HG02798 (cell line): ENCODE measurements at regions not wholly inside any gene's neighbourhood (a gene's known extent, or its start where the extent isn't known, plus 50 kb on each side); places are given as distances from the start of the nearest gene placed in this dataset.
A peak's percentile ranks its signal among the peaks of the same experiment; 100 is the strongest.

ENCODE experiments used
- ATAC-seq: cut with Tn5 transposase; IDR thresholded peaks from one replicate; pipeline ENCODE4 v1.9.1; 2021; ENCODE audit warnings: mild to moderate bottlenecking; ENCODE audit not compliant: unreplicated experiment, poor library complexity

DNA sequence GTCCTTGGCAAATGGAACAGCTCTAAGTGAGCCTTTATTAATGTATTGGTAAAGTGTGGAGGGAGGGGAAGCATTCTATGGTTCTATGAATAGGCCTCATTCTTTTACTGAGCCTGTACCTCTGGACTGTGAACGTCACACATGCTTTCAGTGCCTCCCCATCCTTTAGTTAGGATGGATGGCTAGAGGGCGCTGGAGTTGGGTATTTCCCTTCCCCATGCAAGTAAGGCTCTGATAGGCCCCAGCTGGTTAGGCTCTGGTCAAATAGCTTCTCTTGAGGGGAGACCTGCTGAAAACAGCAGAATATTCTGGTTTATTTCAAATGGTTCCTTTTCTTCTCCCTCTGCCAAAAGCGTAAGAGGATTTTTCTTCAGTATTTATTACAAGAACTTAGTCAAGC is 860.9 kb upstream of the MDGA2 start:
- ATAC-seq, result no peak

DNA sequence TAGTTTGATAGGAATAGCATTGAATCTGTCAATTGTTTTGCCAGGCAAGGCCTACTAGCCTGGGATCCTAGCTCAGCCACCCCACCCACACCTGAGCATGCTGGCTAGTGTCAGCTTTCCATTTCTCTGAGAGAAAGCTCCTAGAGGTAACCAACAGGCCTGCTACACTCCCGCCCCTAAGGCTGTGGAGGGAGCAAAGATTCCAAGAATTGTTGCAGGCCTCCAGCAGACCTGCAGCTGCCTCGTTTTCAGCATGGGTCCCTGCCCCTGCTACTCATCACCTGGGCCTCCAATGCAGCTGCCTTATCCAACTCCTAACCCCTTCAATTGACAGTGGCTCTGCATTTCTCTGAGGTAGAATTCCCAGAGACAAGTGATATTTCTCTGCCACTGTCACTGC is 852.4 kb upstream of the MDGA2 start:
- ATAC-seq, result no peak

DNA sequence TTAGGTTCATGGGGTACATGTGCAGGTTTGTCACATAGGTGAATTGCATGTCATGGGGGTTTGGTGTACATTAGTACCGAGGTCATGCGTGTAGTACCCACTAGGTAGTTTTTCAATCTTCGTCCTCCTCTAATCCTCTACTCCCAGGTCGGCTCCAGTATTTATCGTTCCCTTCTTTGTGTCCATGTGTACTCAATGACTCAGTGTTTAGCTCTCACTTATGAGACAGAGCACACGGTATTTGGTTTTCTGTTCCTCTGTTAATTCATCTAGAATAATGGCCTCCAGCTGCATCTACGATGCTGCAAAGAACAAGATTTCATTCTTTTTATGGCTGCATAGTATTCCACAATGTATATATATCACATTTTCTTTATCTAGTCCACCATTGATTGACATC is 850.9 kb upstream of the MDGA2 start:
- ATAC-seq, result no peak

DNA sequence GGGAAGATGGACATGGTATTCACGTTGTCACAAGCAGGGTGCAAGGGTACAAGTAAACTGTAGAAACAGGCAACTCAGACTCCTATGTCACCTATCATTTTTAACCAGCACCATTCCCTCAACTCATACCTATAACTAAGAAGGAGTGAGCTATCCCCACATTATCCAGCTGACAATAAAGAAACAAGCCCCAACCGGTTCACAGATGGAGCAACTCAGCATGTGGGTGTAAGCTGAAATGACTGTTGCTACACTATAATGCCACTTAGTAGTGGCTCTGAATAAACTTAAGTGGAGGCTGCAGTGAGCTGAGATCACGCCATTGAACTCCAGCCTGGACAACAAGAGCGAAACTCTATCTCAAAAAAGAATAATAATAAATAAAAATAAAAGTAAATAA is 829.5 kb upstream of the MDGA2 start:
- ATAC-seq, result no peak

DNA sequence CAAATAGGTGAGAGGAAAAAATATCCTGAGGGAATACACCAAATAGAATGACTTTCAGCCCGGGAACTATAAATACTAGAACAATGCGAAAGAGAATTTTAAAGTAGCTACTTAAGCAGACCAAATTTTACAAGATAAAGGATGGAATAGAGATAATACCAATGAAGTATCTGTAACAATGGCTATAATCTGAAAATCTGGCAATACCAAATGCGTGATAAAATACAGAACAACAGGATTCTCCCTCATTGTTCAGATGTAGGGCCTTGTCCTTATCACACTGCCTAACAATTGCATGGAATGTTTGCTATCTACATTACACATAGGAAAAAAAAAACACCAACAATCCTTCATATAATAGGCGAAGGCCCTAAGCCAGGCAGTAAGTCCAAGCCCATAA is 815.4 kb upstream of the MDGA2 start:
- no peak for ATAC-seq

DNA sequence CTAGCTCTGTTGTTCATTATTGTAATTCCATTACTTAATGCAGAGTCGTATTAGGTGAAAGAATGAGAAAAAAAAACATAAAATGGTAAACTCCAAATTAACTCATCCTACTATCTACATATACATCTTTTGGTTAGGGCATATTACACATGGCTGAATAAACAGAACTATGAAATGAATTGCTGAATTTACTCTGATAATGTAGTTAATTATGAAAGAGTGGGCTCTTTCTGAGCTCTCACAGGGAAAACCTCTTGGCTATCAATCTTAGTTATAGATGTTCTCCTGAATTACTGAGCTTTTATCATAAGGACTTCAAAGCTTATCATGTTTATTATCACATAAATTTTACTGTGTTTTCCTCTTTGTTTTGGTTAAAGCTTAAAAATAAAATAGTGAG is 798.5 kb upstream of the MDGA2 start:
- no peak for ATAC-seq

DNA sequence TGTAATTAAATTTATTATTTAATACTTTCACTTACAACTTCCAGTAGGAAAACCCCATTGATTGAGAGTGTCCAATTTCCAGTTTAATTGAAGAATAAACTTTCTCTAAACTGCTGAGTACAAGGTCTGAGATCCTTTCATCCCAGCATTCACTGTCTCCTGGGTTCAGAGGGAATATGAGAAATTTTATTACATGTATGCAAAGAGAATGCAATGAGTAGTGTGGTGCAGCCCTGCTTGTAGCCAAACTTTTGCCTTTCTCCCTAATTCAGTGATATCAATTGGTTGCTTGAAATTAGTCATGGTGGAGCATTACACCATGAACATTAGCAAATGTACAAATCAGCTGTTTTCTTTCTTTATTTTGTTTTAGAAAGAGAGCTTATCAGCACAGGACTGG is 780.6 kb upstream of the MDGA2 start:
- no peak for ATAC-seq

DNA sequence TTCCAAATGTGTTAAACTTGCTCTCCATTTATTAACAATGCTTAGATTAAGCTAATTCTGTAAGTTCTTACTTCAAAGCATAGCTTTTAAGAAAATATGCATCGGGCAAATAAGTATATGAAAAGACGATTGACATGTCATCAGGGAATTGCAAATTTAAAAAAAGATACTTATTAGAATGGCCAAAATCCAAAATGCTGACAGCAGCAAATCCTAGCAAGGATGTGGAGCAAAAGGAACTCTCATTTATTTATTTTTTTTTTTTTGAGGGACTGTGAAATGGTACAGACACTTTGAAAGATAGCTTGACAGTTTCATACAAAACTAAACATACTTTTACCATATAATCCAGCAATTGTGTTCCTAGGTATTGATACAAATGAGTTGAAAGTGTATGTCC is 779.5 kb upstream of the MDGA2 start:
- no peak for ATAC-seq

DNA sequence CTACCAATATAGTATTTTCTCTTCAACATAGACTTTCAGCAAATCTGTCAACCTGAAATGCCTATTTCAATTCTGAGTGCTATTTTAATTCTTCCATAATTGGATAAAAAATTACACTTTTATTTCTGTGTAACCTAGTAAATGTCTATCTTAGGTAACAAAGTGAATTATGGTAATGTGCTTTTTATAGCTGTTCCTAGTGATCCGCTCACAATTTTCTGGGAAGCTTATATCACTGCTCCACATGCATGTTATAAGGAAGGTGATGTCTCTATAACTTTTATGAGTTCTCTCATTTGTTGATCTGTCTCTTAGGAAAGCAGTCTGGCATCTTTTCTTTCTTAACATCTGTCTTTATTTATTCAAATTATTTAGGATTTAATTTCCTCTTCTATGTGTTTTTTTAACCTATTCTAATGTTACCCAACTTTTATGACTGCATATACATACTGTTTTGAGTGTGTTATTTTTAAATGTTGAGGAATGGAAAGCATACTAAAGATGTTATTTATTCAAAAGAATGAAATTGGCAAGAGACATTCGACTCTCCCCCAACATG is 777.1 kb upstream of the MDGA2 start:
- ATAC-seq, result no peak

DNA sequence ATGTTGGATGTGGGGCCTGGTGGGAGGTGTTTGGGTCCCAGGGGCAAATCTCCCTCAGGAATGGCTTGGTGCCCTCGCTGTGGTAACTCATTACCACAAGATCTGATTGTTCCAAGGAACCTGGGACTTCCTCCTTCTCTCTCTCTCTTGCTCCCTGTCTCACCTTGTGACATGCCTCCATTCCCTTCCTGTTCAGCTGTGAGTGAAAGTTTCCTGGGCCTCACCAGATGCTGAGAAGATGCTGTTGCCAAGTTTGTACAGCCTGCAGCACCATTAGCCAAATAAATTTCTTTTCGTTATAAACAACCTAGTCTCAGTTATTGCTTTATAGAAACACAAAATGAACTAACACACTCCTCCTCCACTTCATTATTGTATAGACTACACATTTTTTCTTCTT is 759.8 kb upstream of the MDGA2 start:
- no peak for ATAC-seq

DNA sequence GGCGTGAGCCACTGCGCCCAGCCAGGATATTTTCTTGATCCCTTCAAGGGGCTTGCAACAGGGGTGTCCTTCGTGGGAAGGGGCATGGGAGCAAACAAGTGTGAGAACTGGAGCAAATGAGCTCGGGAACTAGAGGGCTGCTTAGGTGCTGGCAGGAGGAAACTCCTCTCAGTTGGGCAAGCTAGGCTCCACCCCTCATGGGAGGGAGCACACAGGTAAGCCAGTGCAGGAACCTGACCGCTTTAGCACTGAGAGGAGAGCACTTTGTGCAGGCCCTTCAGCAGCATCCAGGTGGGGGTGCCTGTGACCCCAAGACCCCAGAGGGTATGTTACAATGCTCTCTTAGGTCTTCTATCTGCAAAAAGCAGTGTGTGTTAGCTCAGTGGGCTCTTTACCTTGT is 755.4 kb upstream of the MDGA2 start:
- no peak for ATAC-seq

DNA sequence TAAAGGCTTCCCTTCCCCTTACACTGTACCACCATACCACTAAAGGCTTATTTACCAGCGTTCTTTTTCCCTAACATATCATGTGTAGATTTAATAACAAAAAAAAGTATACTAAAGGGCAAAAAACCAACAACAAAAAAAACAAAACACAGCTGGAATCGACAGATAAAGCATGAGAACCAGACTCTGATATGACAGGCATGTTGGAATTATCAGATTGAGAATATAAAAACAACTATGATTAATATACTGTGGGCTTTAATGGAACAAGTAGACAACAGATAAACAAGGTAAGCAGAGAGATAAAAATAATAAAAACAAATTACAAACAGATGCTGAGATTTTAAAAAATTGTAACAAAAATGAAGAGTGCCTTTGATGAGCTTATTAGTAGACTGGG is 754.1 kb upstream of the MDGA2 start:
- ATAC-seq, result no peak

DNA sequence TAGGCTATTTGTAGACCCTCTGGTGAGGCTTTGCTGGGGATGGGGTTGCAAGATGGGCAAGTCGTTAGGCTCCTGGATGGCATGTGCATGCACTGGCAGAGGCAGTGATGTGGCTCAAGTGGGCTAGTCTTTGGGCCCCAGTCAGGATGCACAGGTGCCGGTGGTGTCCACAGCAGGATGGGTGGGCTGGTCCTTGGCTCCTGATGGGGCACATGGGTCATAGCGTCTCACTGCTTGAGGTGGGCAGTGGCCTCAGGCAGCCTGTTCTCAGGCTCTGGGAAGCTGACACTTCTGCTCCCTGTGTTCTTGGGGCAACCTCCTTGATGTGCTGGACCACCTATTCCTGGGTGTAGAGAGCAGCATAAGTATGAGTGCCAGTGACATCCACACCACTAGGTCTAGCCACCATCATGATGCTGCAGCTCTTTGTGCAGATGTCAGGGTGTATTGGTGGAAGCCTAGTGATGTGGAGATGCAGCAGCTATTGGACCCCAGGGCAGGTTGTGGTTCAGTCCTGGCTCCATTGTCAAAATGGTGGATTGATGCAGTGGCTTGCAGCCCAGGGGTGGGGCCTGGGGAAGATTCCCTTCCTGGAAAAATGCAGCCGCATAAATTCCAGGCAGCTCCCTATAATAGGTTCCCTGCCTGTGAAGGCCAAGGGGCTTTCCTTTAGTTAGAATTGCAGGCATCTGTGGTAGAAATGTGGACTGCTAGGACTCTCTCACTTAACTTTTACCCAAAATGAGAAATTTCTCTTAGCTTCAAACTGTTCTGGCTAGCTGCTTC is 742.5 kb upstream of the MDGA2 start:
- no peak for ATAC-seq

DNA sequence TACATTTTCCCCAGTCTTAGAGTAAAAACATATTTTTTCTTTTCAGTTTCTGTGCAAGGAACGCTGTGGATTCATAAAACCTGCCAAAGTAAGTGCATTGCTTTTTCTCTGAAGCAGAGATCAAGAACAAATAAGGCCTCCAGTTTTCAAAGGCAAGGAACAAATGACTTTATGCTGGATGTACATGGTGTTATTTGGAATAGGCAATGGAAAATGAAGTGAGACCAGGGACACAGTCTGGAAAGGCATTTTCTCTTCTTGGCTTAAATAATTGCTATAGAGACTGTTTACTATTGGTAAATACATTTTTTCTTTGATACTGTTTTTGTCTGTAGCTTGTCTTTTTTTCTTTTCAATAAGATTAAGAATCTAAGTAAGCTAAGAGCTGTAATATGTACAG is 725.9 kb upstream of the MDGA2 start:
- ATAC-seq, result no peak

DNA sequence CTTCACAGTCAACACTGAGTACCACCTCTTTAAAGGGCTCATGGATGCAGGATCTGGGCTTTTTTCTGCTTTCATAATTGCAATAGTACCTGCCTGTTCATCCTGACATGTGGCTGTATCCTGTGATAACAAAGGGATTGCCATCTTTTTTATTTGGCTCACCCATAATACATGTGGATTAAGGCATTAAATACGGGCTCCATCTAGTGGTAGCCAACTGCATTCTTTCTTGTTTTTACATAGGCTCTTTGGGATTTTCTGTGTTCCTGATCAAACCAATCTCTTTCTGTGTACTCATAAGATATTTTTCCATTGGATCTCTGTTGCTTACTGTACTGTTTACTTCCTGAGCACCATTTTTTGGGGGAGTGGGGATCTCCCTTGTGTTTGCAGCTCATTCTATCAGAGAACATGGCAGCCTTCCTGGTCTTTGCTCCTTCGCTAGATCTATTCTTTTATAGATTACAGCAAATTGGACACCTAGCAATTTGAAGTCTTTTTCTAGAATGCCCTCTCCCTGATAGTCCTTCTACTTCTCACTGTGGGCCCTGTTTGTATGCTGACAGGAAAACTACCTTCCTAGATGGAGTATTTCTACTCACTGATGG is 723.4 kb upstream of the MDGA2 start:
- ATAC-seq, result peak; percentile 49

DNA sequence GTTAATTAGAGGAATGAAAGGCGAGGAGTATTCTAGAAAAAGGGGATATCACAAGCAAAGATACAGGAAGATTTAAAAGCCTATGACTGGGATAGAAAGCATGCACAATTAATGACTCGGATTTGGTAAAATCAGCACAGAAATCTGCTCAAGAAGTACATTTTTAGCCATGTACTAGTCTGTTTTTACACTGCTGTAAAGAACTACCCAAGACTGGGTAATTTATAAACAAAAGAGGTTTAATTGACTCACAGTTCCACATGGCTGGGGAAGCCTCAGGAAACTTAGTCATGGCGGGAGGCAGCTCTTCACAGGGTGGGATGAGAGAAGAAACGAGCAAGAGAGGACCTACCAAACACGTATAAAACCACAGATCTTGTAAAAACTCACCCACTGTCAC is 716.3 kb upstream of the MDGA2 start:
- no peak for ATAC-seq

DNA sequence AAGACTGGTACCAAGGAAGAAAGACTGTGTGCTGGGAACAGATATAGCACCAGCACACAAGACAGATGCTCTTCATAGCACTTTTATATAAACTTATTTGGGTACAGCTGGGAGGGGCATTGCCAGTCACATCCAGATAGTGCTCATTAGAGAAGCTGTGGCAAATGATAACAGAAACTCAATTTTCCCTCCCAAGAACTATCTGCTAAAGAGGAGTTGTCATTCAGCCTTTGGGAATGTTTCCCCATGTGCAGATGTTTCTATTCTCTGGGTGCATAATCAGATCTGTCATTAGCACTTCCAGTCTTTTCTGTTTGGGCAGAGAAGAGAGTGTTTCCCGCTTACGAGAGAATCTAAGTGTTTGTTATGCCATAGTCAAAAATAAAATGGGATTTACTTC is 714.9 kb upstream of the MDGA2 start:
- no peak for ATAC-seq

DNA sequence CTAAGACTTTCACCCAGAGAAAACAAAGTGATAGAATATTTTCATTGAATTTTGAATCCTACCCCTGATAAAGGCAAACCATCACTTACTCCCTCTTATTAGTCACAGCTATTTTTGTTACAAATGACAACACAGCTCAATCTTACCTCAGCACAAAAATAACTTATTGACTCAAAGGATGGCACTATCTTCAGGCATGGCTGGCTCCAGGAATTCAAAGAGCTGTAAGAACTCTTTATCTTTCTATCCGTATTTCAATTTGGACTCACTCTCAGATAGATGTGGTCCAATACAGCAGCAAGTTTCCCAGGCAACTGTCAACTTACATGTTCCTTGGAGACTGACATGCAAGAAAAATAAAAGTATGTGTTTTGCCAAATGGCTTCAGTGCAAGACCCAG is 709.4 kb upstream of the MDGA2 start:
- ATAC-seq, result no peak

DNA sequence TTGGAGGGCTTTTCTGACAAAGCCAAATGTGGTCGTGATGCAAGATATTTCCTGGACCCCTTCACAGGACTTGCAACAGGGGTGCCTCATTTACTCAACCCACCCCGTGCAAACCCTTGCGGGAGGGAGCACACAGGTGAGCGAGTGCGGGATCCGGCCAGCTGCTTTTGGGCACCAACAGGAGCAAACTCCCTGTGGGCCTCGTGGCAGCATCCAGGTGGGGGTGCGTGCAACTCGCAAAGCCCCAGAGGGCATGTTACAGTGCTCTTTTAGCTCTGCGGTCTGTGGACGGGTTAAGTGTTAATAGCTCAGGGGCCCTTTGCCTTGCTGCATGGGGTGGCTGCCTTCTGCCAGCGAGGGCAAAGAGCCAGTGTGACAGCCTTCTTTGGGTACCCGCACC is 707.6 kb upstream of the MDGA2 start:
- no peak for ATAC-seq

DNA sequence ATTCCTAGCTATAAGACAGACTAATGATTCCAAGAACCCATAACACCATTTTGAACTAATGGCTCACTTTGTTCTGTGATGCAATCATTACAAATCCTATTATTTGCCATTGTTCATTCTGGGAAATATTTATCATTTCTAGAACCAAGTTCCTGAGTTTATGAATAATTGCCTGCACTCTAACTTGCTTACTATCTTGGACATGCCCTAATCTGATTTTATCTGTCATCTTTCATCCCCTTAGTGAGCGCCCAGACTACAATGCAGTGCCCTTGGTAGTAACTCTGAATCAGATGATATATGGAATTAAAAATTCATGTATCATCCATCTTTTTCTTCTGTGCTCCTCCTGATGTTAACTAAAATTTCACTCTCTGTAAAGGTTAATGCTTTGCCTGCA is 703.1 kb upstream of the MDGA2 start:
- ATAC-seq, result no peak

DNA sequence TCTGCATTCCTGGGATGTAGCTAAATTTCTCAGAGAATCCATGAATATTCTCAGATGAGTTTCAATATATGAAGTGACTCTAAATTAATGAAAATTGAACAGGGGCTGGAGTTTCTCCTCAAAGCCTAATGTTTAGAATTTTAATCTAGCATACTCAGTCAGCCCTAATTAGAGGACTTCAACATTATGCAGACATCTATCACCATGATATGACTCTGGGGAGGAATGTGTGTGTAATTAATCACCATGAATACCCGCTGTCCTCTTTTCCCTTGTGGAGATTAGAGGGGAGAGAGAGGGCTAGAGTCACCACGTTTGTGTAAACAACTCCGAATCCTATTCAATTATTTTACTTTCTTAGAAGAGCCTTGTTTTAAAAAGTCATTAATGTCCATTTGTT is 698.6 kb upstream of the MDGA2 start:
- ATAC-seq, result no peak

DNA sequence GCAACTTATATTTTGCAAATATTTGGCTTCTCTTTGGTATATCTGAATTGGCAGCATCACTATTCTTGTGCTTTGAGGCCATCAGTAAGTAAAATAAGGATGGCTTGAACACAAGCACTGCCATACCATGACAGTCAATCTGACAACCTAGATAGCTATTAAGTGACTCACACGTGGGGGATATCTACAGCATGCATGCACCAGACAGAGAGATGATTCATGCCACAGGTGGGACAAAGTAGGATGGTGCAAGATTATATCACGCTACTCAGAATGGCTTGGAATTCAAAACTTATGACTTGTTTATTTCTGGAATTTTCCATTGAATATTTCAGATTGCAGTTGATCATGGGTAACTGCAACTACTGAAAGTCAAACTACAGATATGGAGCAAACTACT is 675.6 kb upstream of the MDGA2 start:
- ATAC-seq, result no peak
